PC-3 (cell line): ENCODE measurements at regions not wholly inside any gene's neighbourhood (a gene's known extent, or its start where the extent isn't known, plus 50 kb on each side); places are given as distances from the start of the nearest gene placed in this dataset.

ENCODE experiments used
- EZH2 ChIP-seq: fragments of 300-600 bp; sonication (generic); IDR thresholded peaks from one replicate; pipeline ENCODE4 v1.6.1; 2017; ENCODE audit warnings: antibody characterized with exemption, mild to moderate bottlenecking, low read length; ENCODE audit not compliant: unreplicated experiment
- EZH2phosphoT487 ChIP-seq: fragments of 300-600 bp; sonication (generic); IDR thresholded peaks from 2 replicates; pipeline ENCODE4 v1.6.1; 2018; ENCODE audit warnings: mild to moderate bottlenecking, antibody characterized with exemption, low read length, borderline replicate concordance
- TF ChIP-seq, protein P1 (sequence below): fragments of 300-600 bp; sonication (generic); conservative IDR thresholded peaks from 2 replicates; pipeline ENCODE4 v1.5.1; 2017; ENCODE audit warnings: antibody characterized with exemption, low read depth, mild to moderate bottlenecking, low read length

DNA sequence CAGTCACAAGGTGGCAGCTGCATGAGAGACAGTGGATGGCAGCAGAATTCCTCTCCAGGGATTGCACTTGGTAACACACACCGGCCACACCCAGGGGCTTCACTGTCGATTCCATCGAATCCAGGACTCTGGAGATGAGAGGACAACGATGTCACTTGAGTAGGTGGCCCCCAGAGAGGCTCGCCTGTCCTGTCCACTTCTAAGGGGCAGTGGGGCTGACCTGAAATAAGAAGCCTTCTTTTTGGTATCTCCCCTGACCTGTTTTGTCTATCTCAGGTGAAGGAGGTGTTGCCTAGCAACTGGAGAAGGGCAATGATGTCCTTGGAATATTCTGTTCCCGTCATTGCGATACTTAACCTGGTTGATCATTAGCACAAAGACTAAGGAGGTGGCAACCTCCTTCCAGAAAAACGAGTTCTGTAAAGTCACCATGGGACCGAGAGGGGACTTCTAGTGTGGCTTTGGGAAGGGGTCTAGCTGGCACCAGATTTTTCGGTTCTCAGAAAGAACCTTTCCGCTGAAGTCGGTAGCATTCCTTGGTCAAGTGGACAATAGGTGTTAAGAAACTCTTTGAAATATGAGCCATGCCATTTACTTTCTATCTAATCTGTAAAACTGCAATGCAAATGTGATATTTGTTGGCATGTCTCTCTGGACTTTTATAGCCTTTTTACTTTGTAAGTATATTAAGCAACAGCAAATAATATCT, 85.2 kb upstream of the TMPRSS2 start:
- TF ChIP-seq, protein P1, sequence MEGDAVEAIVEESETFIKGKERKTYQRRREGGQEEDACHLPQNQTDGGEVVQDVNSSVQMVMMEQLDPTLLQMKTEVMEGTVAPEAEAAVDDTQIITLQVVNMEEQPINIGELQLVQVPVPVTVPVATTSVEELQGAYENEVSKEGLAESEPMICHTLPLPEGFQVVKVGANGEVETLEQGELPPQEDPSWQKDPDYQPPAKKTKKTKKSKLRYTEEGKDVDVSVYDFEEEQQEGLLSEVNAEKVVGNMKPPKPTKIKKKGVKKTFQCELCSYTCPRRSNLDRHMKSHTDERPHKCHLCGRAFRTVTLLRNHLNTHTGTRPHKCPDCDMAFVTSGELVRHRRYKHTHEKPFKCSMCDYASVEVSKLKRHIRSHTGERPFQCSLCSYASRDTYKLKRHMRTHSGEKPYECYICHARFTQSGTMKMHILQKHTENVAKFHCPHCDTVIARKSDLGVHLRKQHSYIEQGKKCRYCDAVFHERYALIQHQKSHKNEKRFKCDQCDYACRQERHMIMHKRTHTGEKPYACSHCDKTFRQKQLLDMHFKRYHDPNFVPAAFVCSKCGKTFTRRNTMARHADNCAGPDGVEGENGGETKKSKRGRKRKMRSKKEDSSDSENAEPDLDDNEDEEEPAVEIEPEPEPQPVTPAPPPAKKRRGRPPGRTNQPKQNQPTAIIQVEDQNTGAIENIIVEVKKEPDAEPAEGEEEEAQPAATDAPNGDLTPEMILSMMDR: no peak
- TF ChIP-seq EZH2: no peak
- no peak for TF ChIP-seq EZH2phosphoT487
